HCT116 (cell line): ENCODE measurements at regions not wholly inside any gene's neighbourhood (a gene's known extent, or its start where the extent isn't known, plus 50 kb on each side); places are given as distances from the start of the nearest gene placed in this dataset.

Experiments
- CTCF ChIP-seq, 3 experiments: fragments of 200-600 bp in 1 of 3; sonication (generic) in 1 of 3; IDR thresholded peaks in 2 of 3; conservative IDR thresholded peaks in 1 of 3; 2 replicates each; pipeline ENCODE4 v1.5.1; 2012 to 2017; ENCODE audit warnings: low read depth in 2 of 3, low read length in 2 of 3, antibody characterized with exemption in 1 of 3, borderline replicate concordance in 1 of 3, control low read depth in 1 of 3, mild to moderate bottlenecking in 1 of 3, mixed read lengths in 1 of 3, mixed run types in 1 of 3, moderate library complexity in 1 of 3; ENCODE audit not compliant: insufficient read depth in 1 of 3
- EGR1 ChIP-seq: IDR thresholded peaks from 2 replicates; pipeline ENCODE4 v1.6.1; 2012; ENCODE audit warnings: low read depth
- POLR2A ChIP-seq: IDR thresholded peaks from 2 replicates; pipeline ENCODE4 v1.7.0; 2011; ENCODE audit warnings: borderline replicate concordance; ENCODE audit not compliant: insufficient read depth, insufficient read length; ENCODE audit errors: extremely low read depth
- POLR2AphosphoS5 ChIP-seq: IDR thresholded peaks from 2 replicates; pipeline ENCODE4 v1.6.1; 2011; ENCODE audit warnings: mild to moderate bottlenecking, low read depth, low read length, moderate library complexity
- REST ChIP-seq: IDR thresholded peaks from 2 replicates; pipeline ENCODE4 v1.6.1; 2012; ENCODE audit warnings: low read depth

DNA sequence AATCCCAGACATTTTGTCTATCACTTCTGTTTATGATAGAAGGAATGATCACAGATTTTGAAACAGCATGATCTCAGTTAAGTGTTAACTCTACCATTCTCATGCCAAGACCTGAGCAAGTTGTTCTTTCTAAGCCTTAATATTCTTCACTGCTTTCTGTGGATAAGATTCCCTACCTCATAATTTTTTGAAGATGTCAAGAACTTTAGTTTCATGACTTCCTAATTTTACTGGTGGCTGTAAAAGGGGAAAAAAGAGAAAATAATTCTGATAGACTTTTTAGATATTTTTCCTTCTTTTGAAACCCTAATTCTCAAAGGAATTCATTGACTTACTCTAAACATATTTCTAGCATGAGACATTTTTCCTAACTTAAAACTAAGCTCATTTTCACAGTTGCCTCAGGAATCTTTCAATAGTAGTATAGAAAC is 520.0 kb upstream of the LUZP2 start:
- no peak for TF ChIP-seq REST
- no peak for TF ChIP-seq EGR1
- no peak for TF ChIP-seq CTCF (IDR thresholded peaks at IDR 0.05 in 2 of 3, conservative IDR thresholded peaks at IDR 0.05 in 1 of 3; ENCODE audit: borderline replicate concordance in 1 of 3, insufficient read depth in 1 of 3, low read depth in 2 of 3, low read length in 2 of 3)
- no peak for TF ChIP-seq POLR2A
- TF ChIP-seq POLR2AphosphoS5: no peak
